Loucy (cell line): ENCODE measurements at regions not wholly inside any gene's neighbourhood (a gene's known extent, or its start where the extent isn't known, plus 50 kb on each side); places are given as distances from the start of the nearest gene placed in this dataset.

Experiments
- EZH2phosphoT487 ChIP-seq: fragments of 200-600 bp; IDR thresholded peaks from 2 replicates; pipeline ENCODE4 v1.6.1; 2018; ENCODE audit warnings: antibody characterized with exemption, mild to moderate bottlenecking, moderate library complexity, borderline replicate concordance
- TF ChIP-seq, protein P1 (sequence below): fragments of 200-600 bp; sonication (generic); conservative IDR thresholded peaks from 2 replicates; pipeline ENCODE4 v1.5.1; 2014; ENCODE audit warnings: mild to moderate bottlenecking, antibody characterized with exemption, low read length

DNA sequence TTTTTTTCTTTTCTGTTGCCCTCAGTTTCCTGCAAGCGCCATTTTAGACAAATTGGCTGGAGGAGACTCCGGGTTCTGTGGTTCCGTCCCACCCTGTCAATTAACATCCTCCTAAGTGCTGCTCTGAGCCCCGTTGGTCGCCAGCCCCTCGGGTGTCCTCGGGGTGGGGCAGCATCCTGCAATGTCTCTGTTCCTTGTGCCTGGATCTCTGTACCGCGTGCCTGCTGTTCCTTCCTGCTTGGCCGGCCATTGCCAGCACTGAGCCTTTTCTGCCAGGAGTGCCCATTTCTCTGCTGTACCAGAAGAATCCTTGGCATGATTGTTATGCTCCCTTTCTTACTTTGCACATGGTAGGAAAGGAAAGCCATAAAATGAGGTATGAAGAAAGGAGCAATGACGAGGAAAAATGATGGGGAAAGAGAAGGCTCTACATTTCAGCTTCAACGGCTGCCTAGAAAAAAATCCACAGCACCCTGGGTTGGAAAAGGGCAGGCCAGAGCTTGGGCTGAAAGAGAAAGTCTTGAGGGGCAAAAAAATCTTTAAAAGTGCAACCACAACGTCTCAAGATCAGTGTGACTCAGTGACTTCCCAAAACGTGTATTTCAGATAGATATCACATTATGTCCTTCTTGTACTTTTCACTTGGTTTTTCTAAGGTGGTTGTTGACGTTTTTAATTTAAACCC lies 256.7 kb downstream of the CLIC5 start:
- TF ChIP-seq, protein P1, sequence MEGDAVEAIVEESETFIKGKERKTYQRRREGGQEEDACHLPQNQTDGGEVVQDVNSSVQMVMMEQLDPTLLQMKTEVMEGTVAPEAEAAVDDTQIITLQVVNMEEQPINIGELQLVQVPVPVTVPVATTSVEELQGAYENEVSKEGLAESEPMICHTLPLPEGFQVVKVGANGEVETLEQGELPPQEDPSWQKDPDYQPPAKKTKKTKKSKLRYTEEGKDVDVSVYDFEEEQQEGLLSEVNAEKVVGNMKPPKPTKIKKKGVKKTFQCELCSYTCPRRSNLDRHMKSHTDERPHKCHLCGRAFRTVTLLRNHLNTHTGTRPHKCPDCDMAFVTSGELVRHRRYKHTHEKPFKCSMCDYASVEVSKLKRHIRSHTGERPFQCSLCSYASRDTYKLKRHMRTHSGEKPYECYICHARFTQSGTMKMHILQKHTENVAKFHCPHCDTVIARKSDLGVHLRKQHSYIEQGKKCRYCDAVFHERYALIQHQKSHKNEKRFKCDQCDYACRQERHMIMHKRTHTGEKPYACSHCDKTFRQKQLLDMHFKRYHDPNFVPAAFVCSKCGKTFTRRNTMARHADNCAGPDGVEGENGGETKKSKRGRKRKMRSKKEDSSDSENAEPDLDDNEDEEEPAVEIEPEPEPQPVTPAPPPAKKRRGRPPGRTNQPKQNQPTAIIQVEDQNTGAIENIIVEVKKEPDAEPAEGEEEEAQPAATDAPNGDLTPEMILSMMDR = no peak
- TF ChIP-seq EZH2phosphoT487 = no peak
